Lower leg skin (tissue), 3 donors: ENCODE measurements at regions not wholly inside any gene's neighbourhood (a gene's known extent, or its start where the extent isn't known, plus 50 kb on each side); places are given as distances from the start of the nearest gene placed in this dataset.

Source experiments
- POLR2A ChIP-seq, 2 donors: fragments of 450-650 bp; IDR thresholded peaks; one replicate each; pipeline ENCODE4 v1.6.1; 2016 to 2017; ENCODE audit warnings: antibody characterized with exemption in 2 of 2, mild to moderate bottlenecking in 1 of 2, moderate library complexity in 1 of 2
- TF ChIP-seq, protein P1 (sequence below), 3 donors: fragments of 450-650 bp; IDR thresholded peaks; one replicate each; pipeline ENCODE4 v1.5.1; 2016; ENCODE audit warnings: antibody characterized with exemption in 3 of 3, mild to moderate bottlenecking in 3 of 3, moderate library complexity in 2 of 3

DNA sequence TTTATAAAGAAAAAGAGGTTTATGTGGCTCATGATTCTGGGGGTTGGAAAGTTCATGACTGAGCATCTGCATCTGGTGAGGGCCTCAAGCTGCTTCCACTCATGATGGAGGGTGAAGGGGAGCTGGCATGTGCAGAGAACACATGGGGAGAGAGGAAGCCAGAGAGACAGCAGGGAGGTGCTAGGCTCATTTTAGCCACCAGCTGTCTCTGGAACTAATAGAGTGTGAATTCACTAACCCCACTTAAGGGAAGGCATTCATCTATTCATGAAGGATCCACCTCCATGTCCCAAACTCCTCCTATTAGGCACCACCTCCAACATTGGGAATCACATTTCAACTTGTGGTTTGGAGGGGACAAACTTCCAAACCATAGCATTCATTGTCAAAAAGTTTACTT, 137.3 kb upstream of the PMEPA1 start:
- TF ChIP-seq, protein P1, sequence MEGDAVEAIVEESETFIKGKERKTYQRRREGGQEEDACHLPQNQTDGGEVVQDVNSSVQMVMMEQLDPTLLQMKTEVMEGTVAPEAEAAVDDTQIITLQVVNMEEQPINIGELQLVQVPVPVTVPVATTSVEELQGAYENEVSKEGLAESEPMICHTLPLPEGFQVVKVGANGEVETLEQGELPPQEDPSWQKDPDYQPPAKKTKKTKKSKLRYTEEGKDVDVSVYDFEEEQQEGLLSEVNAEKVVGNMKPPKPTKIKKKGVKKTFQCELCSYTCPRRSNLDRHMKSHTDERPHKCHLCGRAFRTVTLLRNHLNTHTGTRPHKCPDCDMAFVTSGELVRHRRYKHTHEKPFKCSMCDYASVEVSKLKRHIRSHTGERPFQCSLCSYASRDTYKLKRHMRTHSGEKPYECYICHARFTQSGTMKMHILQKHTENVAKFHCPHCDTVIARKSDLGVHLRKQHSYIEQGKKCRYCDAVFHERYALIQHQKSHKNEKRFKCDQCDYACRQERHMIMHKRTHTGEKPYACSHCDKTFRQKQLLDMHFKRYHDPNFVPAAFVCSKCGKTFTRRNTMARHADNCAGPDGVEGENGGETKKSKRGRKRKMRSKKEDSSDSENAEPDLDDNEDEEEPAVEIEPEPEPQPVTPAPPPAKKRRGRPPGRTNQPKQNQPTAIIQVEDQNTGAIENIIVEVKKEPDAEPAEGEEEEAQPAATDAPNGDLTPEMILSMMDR (IDR thresholded peaks at IDR 0.05) = no peak
- no peak for TF ChIP-seq POLR2A (IDR thresholded peaks at IDR 0.05)
